Thoracic aorta (tissue), 2 donors: ENCODE measurements at regions not wholly inside any gene's neighbourhood (a gene's known extent, or its start where the extent isn't known, plus 50 kb on each side); places are given as distances from the start of the nearest gene placed in this dataset.

Experiments used
- ATAC-seq: fragments of 150-250 bp; one replicate; pipeline ENCODE4 v1.8.0; 2017; ENCODE audit warnings: low read depth; ENCODE audit not compliant: insufficient number of reproducible peaks, low FRiP score
- DNase-seq: peaks from one replicate; pipeline ENCODE4 v3.0.0-alpha.2; 2020; ENCODE audit warnings: low spot score
- H3K27ac ChIP-seq, 2 donors: fragments of 200-600 bp; sonication (generic); 1 replicate in 1 of 2; 2 replicates in 1 of 2; pipeline ENCODE4 v1.5.1; 2016; ENCODE audit warnings: mild to moderate bottlenecking in 2 of 2, moderate library complexity in 2 of 2
- H3K27me3 ChIP-seq: fragments of 200-600 bp; sonication (generic); replicated peaks from 2 replicates; pipeline ENCODE4 v1.6.0; 2016; ENCODE audit warnings: mild to moderate bottlenecking; ENCODE audit not compliant: insufficient read depth
- H3K36me3 ChIP-seq: fragments of 200-600 bp; sonication (generic); one replicate; pipeline ENCODE4 v1.5.1; 2016
- H3K4me1 ChIP-seq, 2 donors: fragments of 200-600 bp; sonication (generic); 1 replicate in 1 of 2; 2 replicates in 1 of 2; pipeline versions ENCODE4 v1.5.1 to v1.6.0; 2016; ENCODE audit warnings: low read depth in 2 of 2, mild to moderate bottlenecking in 1 of 2; ENCODE audit not compliant: control insufficient read depth in 1 of 2
- H3K4me3 ChIP-seq: fragments of 200-600 bp; sonication (generic); 2 replicates; pipeline ENCODE4 v1.5.1; 2016; ENCODE audit warnings: mild to moderate bottlenecking
- H3K9me3 ChIP-seq: fragments of 200-600 bp; sonication (generic); 2 replicates; pipeline ENCODE4 v1.5.1; 2016
- TF ChIP-seq, protein P1 (sequence below): fragments of 200-600 bp; sonication (generic); IDR thresholded peaks from one replicate; pipeline ENCODE4 v1.5.1; 2019; ENCODE audit warnings: antibody characterized with exemption

DNA sequence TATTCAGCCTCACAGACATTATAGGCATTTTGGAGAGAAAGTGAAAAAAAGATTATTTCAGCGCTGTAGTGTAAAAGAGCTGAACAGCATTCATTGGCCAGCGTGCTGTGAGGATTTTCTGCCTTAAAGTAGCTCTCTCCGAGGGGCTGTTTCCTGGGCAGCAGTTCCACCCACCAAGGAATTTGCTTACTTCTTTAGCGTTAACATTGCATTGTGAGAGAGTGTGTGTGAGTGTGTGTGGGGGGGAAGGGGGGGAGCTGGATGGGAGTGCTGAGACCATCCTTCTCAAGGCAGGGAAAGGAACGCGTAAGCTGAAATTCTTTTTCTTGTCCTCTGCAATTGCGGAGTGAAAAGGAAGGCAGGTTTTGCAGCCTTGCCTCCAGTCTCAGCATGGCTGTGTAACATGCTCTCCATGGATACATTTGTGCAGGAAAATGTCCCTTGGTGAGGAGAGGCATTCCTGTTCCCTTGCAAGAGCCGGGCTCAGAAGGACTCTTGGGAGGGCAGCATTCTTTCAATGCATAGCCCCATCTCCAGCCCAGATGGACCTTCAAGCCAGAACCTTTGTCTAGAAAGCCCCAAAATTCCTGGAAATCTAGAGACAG is 159.9 kb upstream of the NAV2 start:
- DNase-seq: no peak
- Histone ChIP-seq H3K27ac (no peak overlapping the region), H3K4me3 (no peak overlapping the region), H3K27me3 (no peaks in the 10 kb centered on the region), H3K36me3 (no peaks in the 10 kb centered on the region), H3K9me3 (no peaks in the 10 kb centered on the region), H3K4me1 (peaks cover 0 to under 1% of the 10 kb centered on the region in 2 donors)
- TF ChIP-seq, protein P1, sequence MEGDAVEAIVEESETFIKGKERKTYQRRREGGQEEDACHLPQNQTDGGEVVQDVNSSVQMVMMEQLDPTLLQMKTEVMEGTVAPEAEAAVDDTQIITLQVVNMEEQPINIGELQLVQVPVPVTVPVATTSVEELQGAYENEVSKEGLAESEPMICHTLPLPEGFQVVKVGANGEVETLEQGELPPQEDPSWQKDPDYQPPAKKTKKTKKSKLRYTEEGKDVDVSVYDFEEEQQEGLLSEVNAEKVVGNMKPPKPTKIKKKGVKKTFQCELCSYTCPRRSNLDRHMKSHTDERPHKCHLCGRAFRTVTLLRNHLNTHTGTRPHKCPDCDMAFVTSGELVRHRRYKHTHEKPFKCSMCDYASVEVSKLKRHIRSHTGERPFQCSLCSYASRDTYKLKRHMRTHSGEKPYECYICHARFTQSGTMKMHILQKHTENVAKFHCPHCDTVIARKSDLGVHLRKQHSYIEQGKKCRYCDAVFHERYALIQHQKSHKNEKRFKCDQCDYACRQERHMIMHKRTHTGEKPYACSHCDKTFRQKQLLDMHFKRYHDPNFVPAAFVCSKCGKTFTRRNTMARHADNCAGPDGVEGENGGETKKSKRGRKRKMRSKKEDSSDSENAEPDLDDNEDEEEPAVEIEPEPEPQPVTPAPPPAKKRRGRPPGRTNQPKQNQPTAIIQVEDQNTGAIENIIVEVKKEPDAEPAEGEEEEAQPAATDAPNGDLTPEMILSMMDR: no peak
- no peak for ATAC-seq

DNA sequence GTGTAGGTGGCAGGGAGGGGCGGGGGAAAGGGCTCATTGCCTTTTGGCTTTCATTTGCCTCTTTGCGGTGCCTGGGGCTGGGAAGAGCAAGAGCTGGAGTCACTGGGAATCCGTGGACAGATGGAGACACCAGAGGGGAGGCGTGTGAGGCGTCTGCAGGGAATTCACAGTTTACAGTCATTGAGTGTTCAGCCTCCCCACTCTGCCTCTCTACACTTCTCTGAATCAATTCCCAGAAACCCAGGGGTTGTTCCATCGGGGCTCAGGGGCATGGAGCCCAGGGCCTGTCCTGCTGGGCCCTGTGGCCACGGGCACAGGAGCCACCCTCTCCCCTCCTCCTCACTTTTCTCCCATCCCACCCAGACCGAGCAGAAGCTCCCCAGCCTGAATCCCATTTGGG is 160.5 kb upstream of the NAV2 start:
- no peak for ATAC-seq
- H3K36me3 ChIP-seq: no peaks in the 10 kb centered on the region
- no peaks in the 10 kb centered on the region for H3K27me3 ChIP-seq
- no peaks in the 10 kb centered on the region for H3K9me3 ChIP-seq
- no peaks in the 10 kb centered on the region for H3K4me1 ChIP-seq
- no peak overlapping the region for H3K4me3 ChIP-seq
- TF ChIP-seq, protein P1: no peak
- H3K27ac ChIP-seq: no peak overlapping the region
- DNase-seq: no peak

DNA sequence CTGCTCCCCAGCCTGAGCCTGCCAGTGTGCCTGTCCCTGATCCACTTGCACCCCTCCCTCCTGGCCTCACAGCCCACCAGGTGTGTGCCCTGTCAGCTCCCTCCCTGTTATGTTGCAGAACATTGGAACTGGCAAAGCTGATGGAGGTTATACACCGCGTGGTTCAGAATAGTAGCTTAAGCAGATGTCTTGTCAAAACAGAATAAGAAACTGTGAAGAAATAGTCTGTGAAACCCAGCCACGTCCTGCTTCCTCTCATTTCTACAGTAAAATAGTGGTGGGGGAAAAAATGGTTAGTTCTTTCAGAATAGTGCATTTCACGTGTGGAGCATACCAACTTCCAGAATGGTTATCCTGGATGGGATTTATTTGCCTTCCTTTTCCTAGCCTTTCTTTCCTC is 161.2 kb upstream of the NAV2 start:
- H3K27ac ChIP-seq: no peak overlapping the region
- DNase-seq: no peak
- no peaks in the 10 kb centered on the region for H3K9me3 ChIP-seq
- no peak for ATAC-seq
- no peaks in the 10 kb centered on the region for H3K4me1 ChIP-seq
- H3K27me3 ChIP-seq: no peaks in the 10 kb centered on the region
- TF ChIP-seq, protein P1: no peak
- H3K36me3 ChIP-seq: no peaks in the 10 kb centered on the region
- H3K4me3 ChIP-seq: no peak overlapping the region

DNA sequence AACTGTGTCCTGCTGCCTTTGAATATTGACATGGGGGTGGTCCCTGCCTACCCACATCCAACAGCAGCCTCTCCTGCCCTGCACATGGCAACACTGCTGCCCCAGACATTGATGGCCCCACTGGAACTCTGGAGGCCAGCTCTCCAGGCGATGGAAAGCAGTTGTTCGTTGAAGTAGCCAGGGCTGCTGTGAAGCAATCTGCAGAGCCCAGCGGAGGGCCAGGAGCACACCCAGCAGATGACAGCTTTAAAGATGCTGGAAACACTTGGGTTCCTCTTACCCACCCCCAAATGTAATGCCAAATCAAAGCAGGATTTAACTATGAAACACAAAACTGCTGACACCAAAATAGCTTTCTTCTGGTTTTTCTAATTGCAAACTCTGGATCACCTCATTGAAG is 165.6 kb upstream of the NAV2 start:
- H3K4me1 ChIP-seq: no peaks in the 10 kb centered on the region
- H3K36me3 ChIP-seq: no peaks in the 10 kb centered on the region
- no peak overlapping the region for H3K4me3 ChIP-seq
- DNase-seq: no peak
- H3K27me3 ChIP-seq: no peaks in the 10 kb centered on the region
- no peaks in the 10 kb centered on the region for H3K9me3 ChIP-seq
- TF ChIP-seq, protein P1: no peak
- no peak overlapping the region for H3K27ac ChIP-seq
- no peak for ATAC-seq

DNA sequence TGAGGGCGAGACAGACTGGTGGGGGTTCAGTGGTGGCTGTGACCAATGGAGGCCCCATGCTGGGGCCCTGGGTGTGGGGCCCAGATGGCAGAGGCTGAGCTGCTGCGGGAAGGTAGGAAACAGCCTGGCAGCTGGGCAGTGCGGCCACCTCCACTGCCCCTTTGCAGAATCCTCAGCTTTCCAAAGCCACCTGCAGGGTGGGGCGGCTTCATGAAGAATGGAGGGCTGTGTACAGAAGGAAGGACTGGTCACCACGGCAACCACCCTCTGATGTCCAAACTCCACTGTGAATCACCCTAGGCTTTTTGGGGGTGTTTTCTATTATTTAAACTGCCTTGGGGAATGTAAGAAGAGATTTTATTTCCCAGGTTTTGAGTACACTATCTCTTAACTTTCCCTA is 166.3 kb upstream of the NAV2 start:
- TF ChIP-seq, protein P1: no peak
- Histone ChIP-seq H3K4me3 (no peak overlapping the region), H3K4me1 (no peaks in the 10 kb centered on the region), H3K27me3 (no peaks in the 10 kb centered on the region), H3K9me3 (no peaks in the 10 kb centered on the region), H3K27ac (no peak overlapping the region), H3K36me3 (no peaks in the 10 kb centered on the region)
- ATAC-seq (no peak), DNase-seq (no peak)
